ENCODE measurements at regions not wholly inside any gene's neighbourhood (a gene's known extent, or its start where the extent isn't known, plus 50 kb on each side); places are given as distances from the start of the nearest gene placed in this dataset.

- Histone ChIP-seq H3K4me3 (no peak overlapping the region), H3K4me1 (no peaks in the 10 kb centered on the region), H3K27me3 (no peaks in the 10 kb centered on the region), H3K27ac (no peak overlapping the region), H3K36me3 (no peaks in the 10 kb centered on the region), H3K9me3 (no peaks in the 10 kb centered on the region)
- 45 to 49% (median 47%) methylated on average over 6 of the region's 6 CpGs for WGBS, 4 donors
- ATAC-seq (no peak), DNase-seq (no peak)
- TF ChIP-seq CTCF (IDR thresholded peaks at IDR 0.05) (no peak), POLR2A (IDR thresholded peaks at IDR 0.05) (no peak)
- intact Hi-C loops (cut with DNase I), result no loop called here
Observed at GRCh38 chr11:92784331-92784730, 185.1 kb upstream of the MTNR1B start.

GRCh38 chr11:92787638-92788037 is 181.8 kb upstream of the MTNR1B start:
- H3K4me1 ChIP-seq, result no peaks in the 10 kb centered on the region
- DNase-seq (no peak), ATAC-seq (no peak)
- no peak overlapping the region for H3K4me3 ChIP-seq
- H3K9me3 ChIP-seq, result no peaks in the 10 kb centered on the region
- H3K27ac ChIP-seq, result no peak overlapping the region
- intact Hi-C loops (cut with DNase I), result no loop called here
- H3K27me3 ChIP-seq, result no peaks in the 10 kb centered on the region
- 76 to 86% (median 79%) methylated on average over 2 of the region's 2 CpGs for WGBS, 4 donors
- no peak for TF ChIP-seq CTCF (IDR thresholded peaks at IDR 0.05)
- no peak for TF ChIP-seq POLR2A (IDR thresholded peaks at IDR 0.05)
- H3K36me3 ChIP-seq, result no peaks in the 10 kb centered on the region

- 92 to 94% (median 94%) methylated on average over 9 of the region's 9 CpGs for WGBS, 4 donors
- TF ChIP-seq CTCF (IDR thresholded peaks at IDR 0.05) (no peak), POLR2A (IDR thresholded peaks at IDR 0.05) (no peak)
- Histone ChIP-seq H3K4me1 (no peaks in the 10 kb centered on the region), H3K27ac (no peak overlapping the region), H3K9me3 (no peaks in the 10 kb centered on the region), H3K36me3 (no peaks in the 10 kb centered on the region), H3K27me3 (no peaks in the 10 kb centered on the region), H3K4me3 (no peak overlapping the region)
- intact Hi-C loops (cut with DNase I), result no loop called here
- ATAC-seq (no peak), DNase-seq (no peak)
Observed at GRCh38 chr11:92789761-92790160, 179.7 kb upstream of the MTNR1B start.

- Histone ChIP-seq H3K27me3 (no peaks in the 10 kb centered on the region), H3K36me3 (no peaks in the 10 kb centered on the region), H3K4me1 (no peaks in the 10 kb centered on the region), H3K27ac (no peak overlapping the region), H3K4me3 (no peak overlapping the region), H3K9me3 (no peaks in the 10 kb centered on the region)
- DNase-seq (no peak), ATAC-seq (no peak)
- intact Hi-C loops (cut with DNase I), result no loop called here
- WGBS, 4 donors, result 57 to 77% (median 68%) methylated on average over 1 of the region's 1 CpG
- no peak for TF ChIP-seq POLR2A (IDR thresholded peaks at IDR 0.05)
Observed at GRCh38 chr11:92790366-92790765, 179.1 kb upstream of the MTNR1B start.

- Histone ChIP-seq H3K27ac (no peak overlapping the region), H3K9me3 (no peaks in the 10 kb centered on the region), H3K36me3 (no peaks in the 10 kb centered on the region), H3K27me3 (no peaks in the 10 kb centered on the region), H3K4me3 (no peak overlapping the region), H3K4me1 (no peaks in the 10 kb centered on the region)
- intact Hi-C loops (cut with DNase I), result no loop called here
- no peak for ATAC-seq
- DNase-seq, result no peak
- TF ChIP-seq CTCF (IDR thresholded peaks at IDR 0.05) (no peak), POLR2A (IDR thresholded peaks at IDR 0.05) (no peak)
Observed at GRCh38 chr11:92790926-92791616, 178.4 kb upstream of the MTNR1B start.

Data from heart left ventricle (tissue), 16 donors.